Activated CD4-positive, alpha-beta T cell treated with anti-CD3 and anti-CD28 coated beads, Interleukin-10, Interleukin-2, amounts not matched to agents 100 ng/mL and 50 ng/mL, durations not matched to agents 16 hours and 8 hours (primary cell): ENCODE measurements at regions not wholly inside any gene's neighbourhood (a gene's known extent, or its start where the extent isn't known, plus 50 kb on each side); places are given as distances from the start of the nearest gene placed in this dataset.
"Not testable (repeated sequence)": the region's sequence is repeated elsewhere in the genome, so short reads cannot be mapped to it uniquely, and the experiment has no call there.

ENCODE experiments used
- DNase-seq: peaks from one replicate; pipeline ENCODE4 v3.0.0-alpha.2; 2020

- no peak for DNase-seq
Observed at GRCh38 chr1:104182251-104182650, 432.6 kb downstream of the AMY1C start.

DNA sequence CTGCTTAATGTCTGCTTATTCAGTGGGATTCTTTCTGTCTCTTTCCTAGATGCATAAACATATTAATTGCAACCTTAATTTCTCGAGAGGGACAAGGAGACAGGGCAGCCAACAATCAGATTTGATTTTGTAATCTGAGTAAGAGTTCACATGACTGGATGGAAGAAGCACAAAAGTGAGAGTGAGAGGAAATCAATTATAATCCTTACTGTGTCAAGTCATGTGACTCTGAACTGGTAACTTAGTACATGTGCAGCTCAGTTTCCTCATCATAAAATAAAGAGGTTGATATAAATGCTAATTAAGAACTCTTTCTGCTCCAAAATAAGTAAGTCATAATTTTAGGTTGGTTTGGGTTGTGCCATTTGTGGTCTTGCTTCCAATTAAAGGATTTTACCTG, 439.5 kb downstream of the AMY1C start:
- DNase-seq = no peak

- no peak for DNase-seq
Observed at GRCh38 chr1:104190821-104191220, 441.1 kb downstream of the AMY1C start.

DNA sequence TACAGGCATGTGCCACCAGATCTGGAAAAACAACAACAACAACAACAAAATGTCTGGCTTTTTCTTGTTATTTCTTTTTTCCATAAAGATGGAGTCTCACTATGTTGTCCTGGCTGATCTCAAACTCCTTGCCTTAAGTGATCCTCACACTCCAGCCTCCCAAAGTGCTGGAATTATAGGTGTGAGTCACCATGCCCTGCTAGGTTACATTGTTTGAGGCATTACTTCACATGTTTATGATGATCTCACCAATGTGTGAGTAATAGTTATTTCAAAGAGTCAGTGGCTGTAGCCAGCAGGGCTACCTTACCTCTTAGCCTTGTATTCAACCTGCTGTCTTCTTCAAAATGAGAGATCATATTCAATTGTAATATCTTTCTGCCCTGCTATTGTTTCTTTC, 445.7 kb downstream of the AMY1C start:
- DNase-seq = no peak

GRCh38 chr1:104196136-104196535, 446.4 kb downstream of the AMY1C start:
- no peak for DNase-seq

GRCh38 chr1:104197516-104197915, 447.8 kb downstream of the AMY1C start:
- no peak for DNase-seq

GRCh38 chr1:104212239-104212638, 462.5 kb downstream of the AMY1C start:
- no peak for DNase-seq

DNA sequence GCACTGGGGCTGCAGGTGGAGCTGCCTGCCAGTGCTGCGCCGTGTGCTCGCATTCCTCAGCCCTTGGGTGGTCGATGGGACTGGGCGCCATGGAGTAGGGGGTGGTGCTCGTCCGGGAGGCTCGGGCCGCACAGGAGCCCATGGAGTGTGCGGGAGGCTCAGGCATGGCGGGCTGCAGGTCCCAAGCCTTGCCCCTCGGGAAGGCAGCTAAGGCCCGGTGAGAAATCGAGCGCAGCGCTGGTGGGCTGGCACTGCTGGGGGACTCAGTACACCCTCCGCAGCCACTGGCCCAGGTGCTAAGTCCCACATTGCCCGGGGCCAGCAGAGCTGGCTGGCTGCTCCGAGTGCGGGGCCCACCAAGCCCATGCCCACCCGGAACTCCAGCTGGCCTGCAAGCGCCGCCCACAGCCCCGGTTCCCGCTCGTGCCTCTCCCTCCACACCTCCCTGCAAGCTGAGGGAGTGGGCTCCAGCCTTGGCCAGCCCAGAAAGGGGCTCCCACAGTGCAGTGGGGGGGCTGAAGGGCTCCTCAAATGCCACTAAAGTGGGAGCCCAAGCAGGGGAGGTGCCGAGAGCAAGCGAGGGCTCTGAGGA, 467.8 kb downstream of the AMY1C start:
- not testable (repeated sequence) for DNase-seq

DNA sequence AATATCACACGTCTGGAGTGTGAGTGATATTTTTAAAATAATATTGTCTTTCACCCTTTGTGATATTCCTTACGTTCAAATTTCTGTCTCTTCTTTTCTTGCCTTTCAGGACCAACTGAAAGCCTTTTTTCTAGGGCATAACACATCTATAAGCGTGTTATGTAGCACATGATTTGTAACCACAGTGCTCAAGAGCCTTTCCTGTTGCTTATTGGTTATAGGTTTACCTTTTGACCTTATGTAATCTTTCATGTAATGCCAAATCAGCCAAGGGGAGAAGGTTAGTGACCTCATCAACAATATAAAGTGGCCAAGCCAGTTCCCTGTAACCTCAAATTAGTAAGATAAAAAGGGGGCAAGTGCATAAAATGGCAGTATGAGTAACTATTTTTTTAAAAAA, 480.2 kb downstream of the AMY1C start:
- DNase-seq = no peak

- DNase-seq = no peak
Observed at GRCh38 chr1:104231676-104232075, 482.0 kb downstream of the AMY1C start.

GRCh38 chr1:104235141-104235540, 485.4 kb downstream of the AMY1C start:
- DNase-seq = no peak

DNA sequence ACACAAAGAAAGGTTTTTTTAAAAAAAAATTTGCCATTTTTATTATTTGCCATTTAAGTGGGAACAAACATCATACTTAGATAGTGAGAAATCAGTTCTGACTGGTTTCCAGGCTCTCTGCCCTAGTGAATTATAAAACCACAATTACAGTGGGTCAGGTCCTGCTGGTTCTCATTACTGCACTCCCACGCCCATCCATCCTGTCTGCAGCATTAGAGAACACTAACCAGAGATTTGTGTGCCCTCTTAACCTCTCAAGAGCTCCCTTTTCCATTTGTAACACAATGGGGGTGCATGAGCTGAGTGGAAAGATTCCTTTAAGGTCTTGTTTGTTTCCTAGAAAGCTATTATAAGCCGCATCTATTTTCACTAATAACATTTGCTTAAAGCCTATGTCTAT, 489.3 kb downstream of the AMY1C start:
- DNase-seq = no peak

- DNase-seq = no peak
Observed at GRCh38 chr1:104248385-104248784, 498.7 kb downstream of the AMY1C start.

DNA sequence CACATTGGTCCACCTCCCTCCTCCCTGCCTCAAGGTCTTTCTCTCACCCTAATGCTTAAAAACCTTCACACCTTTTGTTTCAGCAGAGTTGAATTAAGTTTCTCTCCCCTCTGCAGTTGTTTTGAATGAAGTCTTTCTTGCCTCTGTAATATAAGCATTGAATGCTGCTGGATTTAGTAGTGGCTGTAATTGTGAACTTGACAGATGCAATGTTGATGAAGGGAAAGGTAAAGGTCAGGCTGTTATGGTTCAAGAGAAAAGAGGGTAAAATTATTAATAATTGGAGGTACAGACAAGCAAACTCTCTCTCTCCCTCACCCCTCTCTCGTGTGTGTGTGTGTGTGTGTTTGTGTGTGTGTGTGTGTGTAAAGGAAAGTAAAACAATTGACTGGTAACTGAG, 509.8 kb downstream of the AMY1C start:
- DNase-seq = no peak

DNA sequence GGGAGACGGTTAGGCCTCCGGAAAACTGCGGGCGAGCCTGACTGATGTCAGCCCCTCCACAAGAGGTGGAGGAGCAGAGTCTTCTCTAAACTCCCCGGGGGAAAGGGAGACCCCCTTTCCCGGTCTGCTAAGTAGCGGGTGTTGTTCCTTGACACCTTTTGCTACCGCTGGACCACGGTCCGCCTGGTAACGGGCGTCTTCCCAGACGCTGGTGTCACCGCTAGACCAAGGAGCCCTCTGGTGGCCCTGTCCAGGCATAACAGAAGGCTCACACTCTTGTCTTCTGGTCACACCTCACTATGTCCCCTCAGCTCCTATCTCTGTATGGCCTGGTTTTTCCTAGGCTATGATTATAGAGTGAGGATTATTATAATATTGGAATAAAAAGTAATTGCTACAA, 513.4 kb downstream of the AMY1C start:
- not testable (repeated sequence) for DNase-seq

- DNase-seq = no peak
Observed at GRCh38 chr1:104264521-104264920, 514.8 kb downstream of the AMY1C start.

DNA sequence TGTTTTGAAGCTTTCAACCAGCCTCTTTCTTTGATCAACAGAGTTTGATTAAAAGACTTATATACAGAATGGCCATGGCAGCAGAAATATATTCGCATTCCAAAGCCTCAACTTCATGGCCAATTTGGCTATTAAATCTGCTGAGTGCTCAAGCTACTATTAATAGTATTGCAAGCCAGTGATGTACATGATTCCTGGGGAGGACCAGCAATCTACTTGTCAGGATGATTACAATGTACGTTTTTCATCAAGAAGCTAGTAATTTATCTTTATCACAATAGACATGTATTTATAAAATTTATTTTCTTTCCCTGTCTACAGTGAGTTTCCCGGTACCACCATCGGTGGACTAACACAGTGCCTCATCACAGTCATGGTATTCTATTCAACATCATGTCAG, 515.5 kb downstream of the AMY1C start:
- no peak for DNase-seq

GRCh38 chr1:104266612-104267011, 516.9 kb downstream of the AMY1C start:
- no peak for DNase-seq

- DNase-seq = not testable (repeated sequence)
Observed at GRCh38 chr1:104288322-104288721, 538.6 kb downstream of the AMY1C start.

GRCh38 chr1:104291156-104291555, 541.5 kb downstream of the AMY1C start:
- no peak for DNase-seq

DNA sequence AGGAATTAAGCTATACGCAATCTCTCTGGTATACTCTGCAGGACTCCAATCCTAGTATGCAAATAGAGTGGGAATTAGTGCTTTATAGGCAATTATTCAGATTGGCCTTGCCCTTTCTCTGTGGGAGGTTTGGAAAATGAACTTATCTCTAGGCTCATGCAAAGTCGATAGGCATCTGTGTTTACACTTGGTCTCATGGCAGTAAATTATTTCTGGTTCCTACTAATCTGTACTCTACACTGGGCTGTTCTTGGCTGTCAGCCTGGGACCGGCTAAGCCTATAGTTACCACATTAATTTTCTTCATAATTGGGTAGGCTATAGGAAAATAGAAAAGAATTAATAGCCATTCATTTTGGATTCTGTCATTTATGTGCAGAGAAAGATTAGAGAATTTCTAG, 544.6 kb downstream of the AMY1C start:
- no peak for DNase-seq

GRCh38 chr1:104295511-104295910, 545.8 kb downstream of the AMY1C start:
- no peak for DNase-seq

- no peak for DNase-seq
Observed at GRCh38 chr1:104309673-104310072, 560.0 kb downstream of the AMY1C start.

- no peak for DNase-seq
Observed at GRCh38 chr1:104315823-104316222, 566.1 kb downstream of the AMY1C start.

DNA sequence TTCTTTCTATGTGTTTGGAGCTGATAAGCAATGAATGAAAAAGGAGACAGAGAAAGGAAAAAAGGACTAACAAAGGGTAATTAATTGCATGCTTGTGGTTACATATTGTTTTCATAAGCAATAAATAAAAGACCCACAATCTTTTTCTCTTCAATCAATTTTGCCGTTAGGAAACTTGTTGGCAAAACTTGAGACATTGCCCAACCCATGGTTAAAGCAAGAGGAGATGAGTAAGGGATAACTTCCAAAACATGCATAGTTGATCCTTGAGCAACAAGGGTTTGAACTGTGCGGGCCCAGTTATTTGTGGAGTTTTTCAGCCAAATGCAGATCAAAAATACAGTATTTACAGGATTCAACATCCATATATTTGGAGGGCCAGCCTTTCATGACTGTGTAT, 572.4 kb downstream of the AMY1C start:
- no peak for DNase-seq

- DNase-seq = no peak
Observed at GRCh38 chr1:104329278-104329677, 579.6 kb downstream of the AMY1C start.
